H9 (cell line): ENCODE measurements at regions not wholly inside any gene's neighbourhood (a gene's known extent, or its start where the extent isn't known, plus 50 kb on each side); places are given as distances from the start of the nearest gene placed in this dataset.

Source experiments
- DNase-seq: peaks from one replicate; pipeline ENCODE4 v3.0.0-alpha.2; 2017
- H2AFZ ChIP-seq: one replicate; pipeline ENCODE4 v1.6.1; 2013; ENCODE audit warnings: mild to moderate bottlenecking, low read length, control low read depth, moderate library complexity
- H2AK5ac ChIP-seq: 2 replicates; pipeline ENCODE4 v1.6.1; 2013; ENCODE audit warnings: low read length, control low read depth, mixed read lengths; ENCODE audit not compliant: insufficient read length
- H2BK120ac ChIP-seq: one replicate; pipeline ENCODE4 v1.6.1; 2013; ENCODE audit warnings: low read depth, mild to moderate bottlenecking, low read length, control low read depth, inconsistent platforms; ENCODE audit not compliant: poor library complexity, severe bottlenecking
- H2BK12ac ChIP-seq: 2 replicates; pipeline ENCODE4 v1.6.1; 2013; ENCODE audit warnings: low read length, control low read depth, mixed read lengths, low read depth; ENCODE audit not compliant: insufficient read length
- H2BK15ac ChIP-seq: 2 replicates; pipeline ENCODE4 v1.6.1; 2013; ENCODE audit warnings: low read depth, low read length, control low read depth
- H2BK20ac ChIP-seq: one replicate; pipeline ENCODE4 v1.6.1; 2013; ENCODE audit warnings: low read depth, mild to moderate bottlenecking, low read length, control low read depth, inconsistent platforms; ENCODE audit not compliant: poor library complexity, severe bottlenecking
- H2BK5ac ChIP-seq: 2 replicates; pipeline ENCODE4 v1.6.1; 2013; ENCODE audit warnings: low read length, control low read depth, mixed read lengths; ENCODE audit not compliant: insufficient read length
- H3K14ac ChIP-seq: 2 replicates; pipeline ENCODE4 v1.6.1; 2013; ENCODE audit warnings: low read length, control low read depth; ENCODE audit not compliant: insufficient read depth
- H3K18ac ChIP-seq: 2 replicates; pipeline ENCODE4 v1.6.1; 2013; ENCODE audit warnings: low read depth, mild to moderate bottlenecking, mixed read lengths, low read length, control low read depth; ENCODE audit not compliant: insufficient read length
- H3K23ac ChIP-seq: 2 replicates; pipeline ENCODE4 v1.6.1; 2013; ENCODE audit warnings: low read length, control low read depth, mixed read lengths, low read depth; ENCODE audit not compliant: insufficient read length
- H3K23me2 ChIP-seq: 2 replicates; pipeline ENCODE4 v1.6.1; 2013; ENCODE audit warnings: low read depth, mild to moderate bottlenecking, mixed read lengths, low read length, control low read depth; ENCODE audit not compliant: insufficient read length, poor library complexity, severe bottlenecking
- H3K27ac ChIP-seq: 2 replicates; pipeline ENCODE4 v1.5.1; 2013; ENCODE audit warnings: low read length, control low read depth, mixed read lengths, low read depth; ENCODE audit not compliant: insufficient read length
- H3K27me3 ChIP-seq: 2 replicates; pipeline ENCODE4 v1.6.1; 2013; ENCODE audit warnings: low read length, control low read depth, inconsistent platforms; ENCODE audit not compliant: insufficient read depth
- H3K4ac ChIP-seq: 2 replicates; pipeline ENCODE4 v1.6.1; 2013; ENCODE audit warnings: low read depth, mild to moderate bottlenecking, control low read depth, inconsistent platforms, low read length, moderate library complexity
- H3K4me1 ChIP-seq: 2 replicates; pipeline ENCODE4 v1.6.1; 2013; ENCODE audit warnings: low read length, control low read depth, inconsistent platforms; ENCODE audit not compliant: insufficient read depth
- H3K4me2 ChIP-seq: 2 replicates; pipeline ENCODE4 v1.6.1; 2013; ENCODE audit warnings: low read length, control low read depth, mixed read lengths; ENCODE audit not compliant: insufficient read length, insufficient read depth
- H3K56ac ChIP-seq: 2 replicates; pipeline ENCODE4 v1.6.1; 2013; ENCODE audit warnings: low read depth, mild to moderate bottlenecking, mixed read lengths, low read length, control low read depth; ENCODE audit not compliant: insufficient read length
- H3K79me1 ChIP-seq: 2 replicates; pipeline ENCODE4 v1.6.1; 2013; ENCODE audit warnings: low read depth, mild to moderate bottlenecking, moderate library complexity, low read length, control low read depth, inconsistent platforms; ENCODE audit not compliant: insufficient read depth, poor library complexity, severe bottlenecking
- H3K79me2 ChIP-seq: 2 replicates; pipeline ENCODE4 v1.6.1; 2013; ENCODE audit warnings: low read length, control low read depth, inconsistent platforms; ENCODE audit not compliant: insufficient read depth
- H3K9ac ChIP-seq: 2 replicates; pipeline ENCODE4 v1.6.1; 2013; ENCODE audit warnings: low read length, control low read depth, mixed read lengths; ENCODE audit not compliant: insufficient read length; ENCODE audit errors: extremely low read depth
- H3K9me3 ChIP-seq: one replicate; pipeline ENCODE4 v1.6.1; 2013; ENCODE audit warnings: low read depth, low read length, inconsistent platforms; ENCODE audit not compliant: control insufficient read depth
- H3T11ph ChIP-seq: one replicate; pipeline ENCODE4 v1.6.1; 2013; ENCODE audit warnings: mild to moderate bottlenecking, low read length, control low read depth, inconsistent platforms
- H4K20me1 ChIP-seq: one replicate; pipeline ENCODE4 v1.6.1; 2013; ENCODE audit not compliant: control insufficient read depth, insufficient read length, insufficient read depth
- H4K5ac ChIP-seq: 2 replicates; pipeline ENCODE4 v1.6.1; 2013; ENCODE audit warnings: low read depth, mild to moderate bottlenecking, mixed read lengths, low read length, control low read depth; ENCODE audit not compliant: insufficient read length
- H4K8ac ChIP-seq: replicated peaks from 2 replicates; pipeline ENCODE4 v1.6.1; 2013; ENCODE audit warnings: low read length, control low read depth, mixed read lengths, low read depth; ENCODE audit not compliant: insufficient read length
- H4K91ac ChIP-seq: 2 replicates; pipeline ENCODE4 v1.6.1; 2013; ENCODE audit warnings: low read depth, mild to moderate bottlenecking, moderate library complexity, mixed read lengths, low read length, control low read depth; ENCODE audit not compliant: insufficient read length
- H3K27ac Mint-ChIP-seq, 3 experiments: 2 replicates in 2 of 3; 3 replicates in 1 of 3; pipeline ENCODE4 v1.8.0; 2020 to 2021; ENCODE audit warnings: mixed read lengths in 3 of 3, mild to moderate bottlenecking in 1 of 3, moderate library complexity in 1 of 3
- H3K27me3 Mint-ChIP-seq: 2 replicates; pipeline ENCODE4 v1.8.0; 2021; ENCODE audit warnings: low read depth, mild to moderate bottlenecking, moderate library complexity, mixed read lengths
- H3K36me3 Mint-ChIP-seq, 3 experiments: 2 replicates in 2 of 3; 3 replicates in 1 of 3; pipeline ENCODE4 v1.8.0; 2020 to 2021; ENCODE audit warnings: low read depth in 3 of 3, mixed read lengths in 3 of 3; ENCODE audit not compliant: insufficient read depth in 1 of 3
- H3K4me1 Mint-ChIP-seq, 2 experiments: 2 replicates each; pipeline ENCODE4 v1.8.0; 2020; ENCODE audit warnings: mixed read lengths in 2 of 2
- H3K4me3 Mint-ChIP-seq, 2 experiments: 2 replicates in 1 of 2; 3 replicates in 1 of 2; pipeline ENCODE4 v1.8.0; 2020 to 2021; ENCODE audit warnings: mild to moderate bottlenecking in 2 of 2, mixed read lengths in 2 of 2, moderate library complexity in 1 of 2
- H3K9me3 Mint-ChIP-seq, 2 experiments: 2 replicates in 1 of 2; 3 replicates in 1 of 2; pipeline ENCODE4 v1.8.0; 2020; ENCODE audit warnings: mild to moderate bottlenecking in 2 of 2, mixed read lengths in 2 of 2, moderate library complexity in 1 of 2
- WGBS: extraction: QIAGEN DNeasy Blood & Tissue Kit; methylation state at CpG from one replicate; pipeline ENCODE4 v1.1.7; 2013; ENCODE audit warnings: missing lambda C conversion rate, low lambda C conversion rate, mixed read lengths; ENCODE audit not compliant: insufficient read length; ENCODE audit errors: extremely low coverage; 5-methylcytosine and 5-hydroxymethylcytosine counted together
- TF ChIP-seq, protein P1 (sequence below): fragments of 200-600 bp; sonication (generic); conservative IDR thresholded peaks from 3 replicates; pipeline ENCODE4 v1.8.0; 2021; ENCODE audit warnings: antibody characterized with exemption, mild to moderate bottlenecking

DNA sequence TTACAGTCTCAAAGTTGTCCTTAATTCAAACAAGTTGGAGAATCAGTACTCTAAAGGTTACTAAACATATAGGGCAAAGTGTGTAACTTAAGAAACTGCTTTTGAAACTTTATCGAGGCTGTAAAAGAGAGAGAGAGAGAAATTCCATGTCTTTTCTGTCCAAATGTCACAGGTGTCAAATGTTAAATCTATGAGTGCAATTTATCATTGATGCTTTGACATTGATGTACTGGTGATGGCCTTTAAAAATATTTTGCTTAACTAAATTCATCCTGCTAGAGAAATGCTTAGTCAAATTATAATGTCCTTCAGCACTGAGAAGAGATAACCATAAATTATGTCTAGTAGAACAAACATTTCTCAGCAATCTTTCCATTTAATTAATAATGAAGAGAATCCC is 1602.1 kb upstream of the TMEFF2 start:
- no peak overlapping the region for H3K14ac ChIP-seq
- TF ChIP-seq, protein P1, sequence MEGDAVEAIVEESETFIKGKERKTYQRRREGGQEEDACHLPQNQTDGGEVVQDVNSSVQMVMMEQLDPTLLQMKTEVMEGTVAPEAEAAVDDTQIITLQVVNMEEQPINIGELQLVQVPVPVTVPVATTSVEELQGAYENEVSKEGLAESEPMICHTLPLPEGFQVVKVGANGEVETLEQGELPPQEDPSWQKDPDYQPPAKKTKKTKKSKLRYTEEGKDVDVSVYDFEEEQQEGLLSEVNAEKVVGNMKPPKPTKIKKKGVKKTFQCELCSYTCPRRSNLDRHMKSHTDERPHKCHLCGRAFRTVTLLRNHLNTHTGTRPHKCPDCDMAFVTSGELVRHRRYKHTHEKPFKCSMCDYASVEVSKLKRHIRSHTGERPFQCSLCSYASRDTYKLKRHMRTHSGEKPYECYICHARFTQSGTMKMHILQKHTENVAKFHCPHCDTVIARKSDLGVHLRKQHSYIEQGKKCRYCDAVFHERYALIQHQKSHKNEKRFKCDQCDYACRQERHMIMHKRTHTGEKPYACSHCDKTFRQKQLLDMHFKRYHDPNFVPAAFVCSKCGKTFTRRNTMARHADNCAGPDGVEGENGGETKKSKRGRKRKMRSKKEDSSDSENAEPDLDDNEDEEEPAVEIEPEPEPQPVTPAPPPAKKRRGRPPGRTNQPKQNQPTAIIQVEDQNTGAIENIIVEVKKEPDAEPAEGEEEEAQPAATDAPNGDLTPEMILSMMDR: no peak
- no peak for DNase-seq

More for the DNA sequence above, 1602.1 kb upstream of the TMEFF2 start:
- no peaks in the 10 kb centered on the region for H3K4me1 ChIP-seq
- no peaks in the 10 kb centered on the region for H3K79me2 ChIP-seq
- H4K8ac ChIP-seq: no peak overlapping the region
- H4K91ac ChIP-seq: no peak overlapping the region
- no peak overlapping the region for H3K56ac ChIP-seq
- no peak overlapping the region for H2BK12ac ChIP-seq
- H2BK20ac ChIP-seq: no peak overlapping the region
- no peak overlapping the region for H3K27ac ChIP-seq
- H3T11ph ChIP-seq: no peak overlapping the region
- H3K4me3 Mint-ChIP-seq: no peak overlapping the region
- no peak overlapping the region for H3K27ac Mint-ChIP-seq
- no peaks in the 10 kb centered on the region for H3K23me2 ChIP-seq
- no peak overlapping the region for H2BK5ac ChIP-seq
- no peak overlapping the region for H2BK120ac ChIP-seq
- no peaks in the 10 kb centered on the region for H4K20me1 ChIP-seq
- H3K9me3 Mint-ChIP-seq: no peaks in the 10 kb centered on the region
- no peaks in the 10 kb centered on the region for H3K27me3 Mint-ChIP-seq
- H3K36me3 Mint-ChIP-seq: no peaks in the 10 kb centered on the region
- no peaks in the 10 kb centered on the region for H3K9me3 ChIP-seq
- H3K9ac ChIP-seq: no peak overlapping the region
- H2AK5ac ChIP-seq: no peak overlapping the region
- H3K23ac ChIP-seq: no peak overlapping the region
- H2BK15ac ChIP-seq: no peak overlapping the region
- no peaks in the 10 kb centered on the region for H3K27me3 ChIP-seq
- H2AFZ ChIP-seq: no peak overlapping the region
- H3K79me1 ChIP-seq: no peaks in the 10 kb centered on the region
- whole genome bisulfite sequencing: no CpG with 5 or more reads among the region's 1 CpG
- H3K18ac ChIP-seq: no peak overlapping the region
- no peaks in the 10 kb centered on the region; a peak in 1 of 4 replicates for H3K4me1 Mint-ChIP-seq
- no peak overlapping the region for H4K5ac ChIP-seq
- no peak overlapping the region for H3K4me2 ChIP-seq
- H3K4ac ChIP-seq: no peak overlapping the region
